Erythroblast (primary cell): ENCODE measurements at regions not wholly inside any gene's neighbourhood (a gene's known extent, or its start where the extent isn't known, plus 50 kb on each side); places are given as distances from the start of the nearest gene placed in this dataset.

Experiments
- GATA1 ChIP-seq: IDR thresholded peaks from 2 replicates; pipeline ENCODE4 v1.6.1; 2011; ENCODE audit warnings: low read depth, mild to moderate bottlenecking, control low read depth, low read length, moderate library complexity
- POLR2A ChIP-seq: IDR thresholded peaks from 2 replicates; pipeline ENCODE4 v1.6.1; 2011; ENCODE audit warnings: mild to moderate bottlenecking, low read length

DNA sequence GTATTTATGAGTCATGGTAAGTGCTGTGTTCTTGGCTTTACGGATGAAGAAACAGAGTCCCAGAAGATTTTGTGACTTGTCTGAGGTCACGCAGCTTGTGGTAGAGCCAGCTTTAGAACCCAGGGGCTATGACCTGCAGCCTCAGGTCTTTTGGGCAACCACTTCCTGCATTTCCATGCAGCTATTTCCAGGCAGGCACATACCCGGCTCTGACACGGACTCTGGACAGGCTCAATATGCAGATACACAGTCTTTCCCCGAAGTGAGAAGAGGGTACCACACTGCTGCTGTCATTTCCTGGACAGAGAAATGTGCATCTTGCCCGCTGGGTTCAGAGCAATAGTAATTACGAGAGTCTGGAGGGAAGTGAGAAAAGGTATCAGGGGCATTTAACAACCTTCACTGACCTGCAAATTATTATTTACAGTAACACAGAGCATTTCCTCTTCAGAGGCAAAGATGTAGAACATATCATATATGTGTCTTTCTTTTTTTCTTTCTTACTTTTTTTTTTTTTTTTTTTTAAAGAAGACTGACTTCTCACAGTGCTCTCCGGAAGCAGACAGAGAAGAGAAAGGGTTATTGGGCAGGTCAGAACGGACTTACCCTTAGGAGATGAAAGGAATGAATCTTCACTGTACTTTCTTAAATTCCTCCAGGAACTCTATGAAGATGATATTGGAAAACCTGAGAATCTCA is 185.1 kb downstream of the CLIC5 start:
- TF ChIP-seq POLR2A, result no peak
- TF ChIP-seq GATA1, result no peak
